ENCODE measurements at regions not wholly inside any gene's neighbourhood (a gene's known extent, or its start where the extent isn't known, plus 50 kb on each side); places are given as distances from the start of the nearest gene placed in this dataset.
A peak's percentile ranks its signal among the peaks of the same experiment; 100 is the strongest.

- no peak for DNase-seq
Observed at GRCh38 chr13:21823416-21823815, 152.5 kb downstream of the FGF9 start.

- DNase-seq: no peak
Observed at GRCh38 chr13:21823949-21824348, 153.1 kb downstream of the FGF9 start.

GRCh38 chr13:21825186-21825585 lies 154.3 kb downstream of the FGF9 start:
- no peak for DNase-seq

DNA sequence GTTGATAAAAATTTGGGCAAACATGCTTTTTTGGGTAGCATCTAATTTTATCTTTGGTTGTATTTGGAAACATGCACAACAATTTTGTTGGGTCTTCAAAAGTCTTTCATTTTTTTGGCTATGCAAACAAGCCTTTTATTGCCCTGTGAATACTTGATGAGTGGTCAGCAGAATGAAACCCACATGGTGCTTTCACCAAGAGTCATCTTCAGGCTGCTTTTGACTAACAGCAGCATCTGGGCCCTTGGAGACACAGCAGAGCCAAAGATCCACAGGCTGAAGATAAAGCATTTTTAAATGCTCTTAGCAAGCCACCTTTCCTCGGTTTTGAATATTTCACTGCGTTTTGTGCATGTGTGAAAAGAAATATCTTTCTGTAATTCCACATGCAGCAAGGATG lies 154.9 kb downstream of the FGF9 start:
- DNase-seq: no peak

DNA sequence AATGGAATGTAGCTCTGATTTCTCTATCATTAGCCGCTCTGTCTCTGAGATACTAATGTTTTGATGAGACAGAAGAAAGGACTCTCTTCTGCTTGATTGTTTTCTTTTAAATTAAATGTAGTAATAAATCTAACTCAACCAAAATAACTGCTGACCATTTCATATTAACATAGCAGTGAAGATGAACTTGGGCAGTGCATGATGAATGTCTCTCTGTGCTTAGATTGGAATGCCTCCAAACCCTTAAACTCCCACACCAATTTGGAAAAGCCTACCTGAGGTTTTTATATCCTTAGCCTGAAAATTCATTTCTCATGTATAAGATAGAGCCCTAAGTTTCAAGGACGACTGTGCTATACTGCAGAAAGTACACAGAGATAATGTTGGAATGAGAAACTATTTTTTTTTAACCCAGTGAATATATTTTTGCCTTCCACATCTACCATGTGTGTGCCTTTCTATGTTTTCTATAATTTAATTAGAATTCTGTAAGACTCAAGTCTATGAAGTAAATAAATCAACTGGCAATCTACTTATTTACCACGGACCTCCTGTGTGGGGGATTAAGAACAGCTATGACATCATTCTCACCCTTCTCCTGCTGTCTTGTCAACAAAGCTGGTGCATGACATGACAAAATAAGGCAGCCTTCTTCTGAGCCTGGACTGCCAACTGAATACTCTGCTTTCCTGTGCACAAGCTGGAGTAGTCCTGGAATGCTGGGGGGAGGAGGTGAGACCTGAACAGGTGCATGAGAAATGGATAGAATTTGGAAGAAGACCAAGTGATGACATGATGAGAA lies 155.5 kb downstream of the FGF9 start:
- no peak for DNase-seq

- DNase-seq: no peak
Observed at GRCh38 chr13:21831654-21832324, 160.9 kb downstream of the FGF9 start.

DNA sequence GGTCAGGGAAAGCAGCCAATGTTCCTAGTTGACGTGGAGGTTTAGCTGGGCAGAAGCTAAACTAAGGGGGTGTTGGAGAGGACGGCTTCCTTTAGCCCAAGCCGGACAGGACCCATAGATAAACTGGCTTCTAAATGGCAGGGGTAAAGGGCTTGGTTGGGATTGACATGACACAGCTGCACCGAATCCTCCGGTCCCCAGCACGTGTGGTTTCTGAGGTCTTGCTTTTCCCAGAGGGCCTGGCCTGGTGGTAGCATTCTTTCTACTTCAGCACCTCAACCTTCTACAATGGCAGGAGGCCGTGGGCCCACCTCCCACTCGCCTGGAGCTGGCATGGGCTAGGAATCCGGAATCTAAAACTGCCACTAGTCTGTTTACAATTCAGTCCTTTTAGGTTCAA lies 163.0 kb downstream of the FGF9 start:
- DNase-seq: no peak

DNA sequence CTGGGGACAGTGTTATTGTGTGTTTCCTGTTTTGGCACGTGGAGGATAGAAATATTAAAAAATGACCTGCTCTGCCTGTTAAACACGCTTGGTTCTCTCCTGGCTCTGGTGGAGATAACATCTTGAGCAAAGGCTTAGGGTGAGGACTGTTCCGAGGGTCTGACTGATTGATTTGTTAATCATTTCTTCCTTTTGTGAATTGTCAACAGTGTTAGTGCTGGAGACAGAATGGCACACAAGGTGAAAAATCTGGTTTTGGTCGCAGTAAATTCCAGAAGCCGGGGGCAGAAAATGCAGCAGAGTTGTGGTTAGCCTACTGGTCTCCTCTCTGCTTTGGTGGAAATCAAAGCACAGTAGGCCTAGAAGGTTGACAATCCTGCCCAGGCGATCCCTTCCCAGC lies 163.6 kb downstream of the FGF9 start:
- DNase-seq: no peak

DNA sequence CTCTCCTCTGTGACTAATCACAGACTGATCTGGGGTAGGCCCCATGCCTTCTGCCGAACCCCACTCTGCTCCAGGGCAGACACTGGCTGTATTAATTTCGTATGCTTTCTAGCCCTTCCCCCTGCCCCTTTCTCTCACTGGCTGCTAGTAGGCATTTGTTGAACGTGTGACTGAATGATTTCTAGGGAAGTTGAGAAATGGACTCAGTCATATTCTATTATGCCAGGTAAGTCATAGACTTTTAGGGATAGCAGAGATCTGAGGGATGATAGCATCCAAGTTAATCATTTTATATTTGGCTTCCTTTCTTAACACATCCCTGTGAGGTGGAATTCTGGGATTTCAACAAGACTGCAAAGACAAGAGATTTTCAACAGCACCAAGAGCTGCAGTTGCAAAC lies 166.4 kb downstream of the FGF9 start:
- DNase-seq: no peak

DNA sequence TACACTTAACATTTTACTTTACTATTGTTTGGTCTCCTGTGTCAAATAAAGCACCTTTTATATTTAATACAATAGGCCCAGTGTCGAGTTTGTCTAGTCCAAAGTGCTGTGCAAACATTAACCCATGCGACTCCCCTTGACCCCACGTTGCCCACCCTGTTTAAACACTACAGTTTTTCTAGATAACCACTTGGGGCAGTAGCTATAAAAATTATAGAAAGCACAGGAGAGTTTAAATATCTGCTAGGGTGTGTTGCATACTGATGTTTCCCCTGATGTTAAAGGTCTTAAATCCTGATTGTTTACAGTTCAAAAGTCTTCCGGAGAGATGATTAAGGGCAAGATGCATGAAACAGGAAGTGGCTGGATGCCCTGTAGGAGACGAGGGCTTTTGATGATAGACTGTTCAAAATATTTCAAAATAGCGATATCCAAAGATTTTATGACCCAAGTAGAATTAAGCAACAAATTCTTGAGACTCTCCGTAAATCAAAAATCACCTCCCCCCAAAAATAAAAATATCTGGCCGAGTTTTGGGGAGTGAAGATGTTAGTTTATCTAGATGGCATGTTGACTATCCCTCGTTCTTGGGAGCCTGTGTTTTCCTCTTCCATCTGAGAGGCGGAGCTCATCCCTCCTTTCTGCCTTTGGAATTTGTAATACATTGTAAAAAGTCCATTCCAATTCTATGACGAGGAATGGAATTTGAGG lies 167.1 kb downstream of the FGF9 start:
- no peak for DNase-seq

GRCh38 chr13:21846605-21847004 lies 175.7 kb downstream of the FGF9 start:
- DNase-seq: no peak

DNA sequence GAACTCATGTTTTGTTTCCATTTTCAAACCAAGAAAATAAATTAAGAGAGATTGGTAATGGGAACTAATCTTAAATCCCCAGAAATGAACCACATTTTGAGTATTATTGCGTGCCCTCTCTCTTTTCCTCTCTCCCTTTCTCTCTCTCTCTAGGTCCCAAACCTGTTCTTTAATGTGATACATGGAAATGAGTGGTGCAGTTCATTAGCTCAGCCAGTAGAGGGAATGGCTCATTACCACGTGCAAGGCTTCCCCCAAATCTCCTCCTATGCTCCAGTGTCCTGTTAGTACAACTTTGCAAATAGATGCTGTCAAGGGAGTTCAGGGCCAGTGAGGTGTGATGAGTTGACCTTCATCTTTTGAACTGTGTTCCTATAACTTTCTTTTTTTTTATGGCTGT lies 178.4 kb downstream of the FGF9 start:
- peak; percentile 9 for DNase-seq

- DNase-seq: no peak
Observed at GRCh38 chr13:21850013-21851006, 179.4 kb downstream of the FGF9 start.

DNA sequence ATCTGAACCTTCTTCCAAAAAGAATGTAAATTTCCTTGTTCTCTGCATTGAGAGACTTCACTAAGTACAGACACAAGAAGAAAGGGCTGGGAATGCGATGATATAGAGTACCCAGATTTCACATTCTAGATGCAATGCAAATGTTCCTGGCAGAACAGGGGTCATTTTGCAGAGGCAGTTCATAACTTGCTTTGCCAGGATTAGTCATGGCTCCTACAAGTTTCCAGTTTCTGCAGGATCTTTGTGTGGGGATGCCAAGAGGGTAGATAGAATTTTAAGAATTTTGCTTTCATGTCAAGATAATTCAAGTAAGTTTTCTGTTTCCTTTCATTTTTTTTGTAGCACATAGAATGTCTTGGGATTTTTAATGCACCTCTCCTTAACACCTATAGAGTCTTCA lies 181.2 kb downstream of the FGF9 start:
- no peak for DNase-seq

DNA sequence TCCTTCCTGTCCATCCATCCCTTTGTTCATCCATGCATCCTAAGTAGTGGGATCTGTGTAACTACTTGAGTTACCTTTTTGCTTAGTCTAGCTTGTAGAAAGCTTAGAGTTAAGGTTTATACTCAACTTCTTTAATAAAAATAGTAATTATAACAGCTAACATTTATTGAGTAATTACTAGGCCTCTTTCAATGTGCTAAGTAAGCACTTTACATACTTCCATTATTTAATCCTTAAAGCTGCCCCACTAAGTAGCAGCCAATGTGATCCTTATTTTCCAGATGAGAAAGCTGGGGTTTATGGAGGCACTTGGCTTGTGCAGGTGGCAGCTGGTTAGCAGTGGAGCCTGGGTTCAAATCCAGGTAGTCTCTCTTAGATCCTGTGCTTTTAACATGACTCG lies 182.9 kb downstream of the FGF9 start:
- DNase-seq: no peak

DNA sequence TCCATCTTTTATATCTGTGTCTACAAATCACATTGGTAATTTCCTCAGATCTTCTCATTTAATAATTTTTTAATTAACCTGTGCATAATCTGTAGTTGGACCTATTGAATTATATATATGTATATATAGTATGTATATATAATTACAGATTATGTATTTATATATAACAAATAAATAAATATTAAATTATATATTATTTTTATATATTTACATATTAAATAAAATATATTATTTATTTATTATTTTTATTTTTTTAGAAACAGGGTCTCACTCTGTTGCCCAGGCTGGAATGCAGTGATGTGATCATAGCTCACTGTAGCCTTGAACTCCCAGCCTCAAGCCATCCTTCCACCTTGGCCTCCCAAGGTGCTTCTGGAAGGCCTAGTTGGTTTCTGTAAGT lies 197.9 kb downstream of the FGF9 start:
- DNase-seq: no peak

- no peak for DNase-seq
Observed at GRCh38 chr13:21871382-21871781, 200.5 kb downstream of the FGF9 start.

GRCh38 chr13:21871919-21872318 lies 201.0 kb downstream of the FGF9 start:
- no peak for DNase-seq

- DNase-seq: no peak
Observed at GRCh38 chr13:21872795-21873194, 201.9 kb downstream of the FGF9 start.

- no peak for DNase-seq
Observed at GRCh38 chr13:21875116-21875515, 204.2 kb downstream of the FGF9 start.

DNA sequence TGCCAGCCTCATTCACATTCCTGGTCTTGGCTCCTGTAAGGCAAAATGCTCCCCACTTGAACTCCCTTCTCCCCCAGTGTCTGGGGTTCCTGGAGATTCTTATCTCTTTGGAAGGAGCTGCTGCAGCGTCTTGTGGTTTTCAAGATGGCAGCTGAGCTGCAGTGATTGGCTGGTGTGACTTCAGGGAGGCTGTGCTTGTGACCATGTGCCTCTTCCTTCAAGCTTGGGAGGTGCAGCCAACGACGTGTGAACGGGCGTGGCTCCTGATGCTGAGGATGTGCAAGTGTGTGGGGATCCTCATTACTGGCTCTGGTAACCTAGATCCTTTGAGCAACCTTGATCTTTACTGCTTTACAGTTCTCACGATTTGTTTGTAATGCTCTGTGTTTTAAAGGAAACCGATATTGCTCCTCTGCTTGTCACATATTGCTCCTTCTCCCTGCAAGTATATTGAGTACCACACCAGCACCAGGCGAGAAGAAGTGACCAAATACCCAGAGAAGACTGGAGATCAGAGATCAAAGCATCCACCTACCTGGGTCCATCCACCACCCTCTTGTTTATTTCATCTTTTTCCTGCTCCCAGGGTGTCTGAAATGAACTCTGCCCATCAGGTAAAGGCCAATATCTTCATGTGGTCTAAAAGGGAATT lies 208.5 kb downstream of the FGF9 start:
- no peak for DNase-seq

GRCh38 chr13:21882766-21883165 lies 211.9 kb downstream of the FGF9 start:
- DNase-seq: no peak
